H7 (cell line): ENCODE measurements at regions not wholly inside any gene's neighbourhood (a gene's known extent, or its start where the extent isn't known, plus 50 kb on each side); places are given as distances from the start of the nearest gene placed in this dataset.

Source experiments
- DNase-seq: peaks from one replicate; pipeline ENCODE4 v3.0.0; 2012
- H3K27me3 ChIP-seq: 2 replicates; pipeline ENCODE4 v1.6.0; 2011; ENCODE audit warnings: mild to moderate bottlenecking, low read length; ENCODE audit not compliant: control insufficient read depth, insufficient read depth
- H3K36me3 ChIP-seq: replicated peaks from 2 replicates; pipeline ENCODE4 v1.5.1; 2011; ENCODE audit warnings: low read length; ENCODE audit not compliant: control insufficient read depth, insufficient read depth
- H3K4me3 ChIP-seq: 2 replicates; pipeline ENCODE4 v1.5.1; 2011; ENCODE audit warnings: low read depth, mild to moderate bottlenecking, control low read depth, low read length, moderate library complexity; ENCODE audit not compliant: insufficient read depth

GRCh38 chr19:31430381-31430780, 81.1 kb upstream of the TSHZ3 start:
- no peaks in the 10 kb centered on the region for H3K27me3 ChIP-seq
- no peak for DNase-seq

GRCh38 chr19:31432201-31432810, 83.1 kb upstream of the TSHZ3 start:
- no peaks in the 10 kb centered on the region for H3K27me3 ChIP-seq
- no peak overlapping the region for H3K4me3 ChIP-seq
- DNase-seq: no peak

More at GRCh38 chr19:31430381-31430780, 81.1 kb upstream of the TSHZ3 start:
- Histone ChIP-seq H3K4me3 (no peak overlapping the region), H3K36me3 (no peaks in the 10 kb centered on the region)

GRCh38 chr19:31436121-31436776, 87.0 kb upstream of the TSHZ3 start:
- Histone ChIP-seq H3K4me3 (no peak overlapping the region), H3K27me3 (no peaks in the 10 kb centered on the region), H3K36me3 (no peaks in the 10 kb centered on the region)
- no peak for DNase-seq

More at GRCh38 chr19:31432201-31432810, 83.1 kb upstream of the TSHZ3 start:
- H3K36me3 ChIP-seq: no peaks in the 10 kb centered on the region

GRCh38 chr19:31438401-31439269, 89.4 kb upstream of the TSHZ3 start:
- H3K4me3 ChIP-seq: no peak overlapping the region
- DNase-seq: no peak
- H3K27me3 ChIP-seq: no peaks in the 10 kb centered on the region
- H3K36me3 ChIP-seq: no peaks in the 10 kb centered on the region

GRCh38 chr19:31439270-31439573, 90.0 kb upstream of the TSHZ3 start:
- Histone ChIP-seq H3K4me3 (no peak overlapping the region), H3K27me3 (no peaks in the 10 kb centered on the region), H3K36me3 (no peaks in the 10 kb centered on the region)
- no peak for DNase-seq

- no peaks in the 10 kb centered on the region for H3K27me3 ChIP-seq
- no peak overlapping the region for H3K4me3 ChIP-seq
- no peak for DNase-seq
- H3K36me3 ChIP-seq: no peaks in the 10 kb centered on the region
These were observed 95.7 kb upstream of the TSHZ3 start for GRCh38 chr19:31444931-31445330.

DNA sequence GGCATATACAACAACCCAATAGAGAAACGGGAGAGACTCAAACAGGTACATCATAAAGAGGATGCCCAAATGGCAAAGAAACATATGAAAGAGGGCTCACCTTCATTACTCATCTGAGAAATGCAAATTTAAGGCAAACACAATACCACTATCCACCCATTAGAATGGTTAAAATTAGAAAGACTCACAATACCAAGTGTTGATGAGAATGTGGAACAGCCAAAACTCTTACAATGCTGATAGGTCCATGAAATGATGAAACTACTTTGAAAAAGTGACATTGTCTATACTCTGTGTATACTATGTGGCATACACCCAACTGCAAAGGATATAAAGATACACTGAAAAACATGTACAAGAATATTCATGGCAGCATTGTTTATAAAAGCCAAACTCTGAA, 96.2 kb upstream of the TSHZ3 start:
- Histone ChIP-seq H3K36me3 (no peaks in the 10 kb centered on the region), H3K4me3 (no peak overlapping the region), H3K27me3 (no peaks in the 10 kb centered on the region)
- no peak for DNase-seq

- no peak overlapping the region for H3K4me3 ChIP-seq
- H3K36me3 ChIP-seq: no peaks in the 10 kb centered on the region
- H3K27me3 ChIP-seq: no peaks in the 10 kb centered on the region
- no peak for DNase-seq
These were observed 99.0 kb upstream of the TSHZ3 start for GRCh38 chr19:31448221-31448657.

- H3K36me3 ChIP-seq: no peaks in the 10 kb centered on the region
- H3K4me3 ChIP-seq: no peak overlapping the region
- DNase-seq: no peak
- H3K27me3 ChIP-seq: no peaks in the 10 kb centered on the region
These were observed 100.1 kb upstream of the TSHZ3 start for GRCh38 chr19:31449379-31449778.

DNA sequence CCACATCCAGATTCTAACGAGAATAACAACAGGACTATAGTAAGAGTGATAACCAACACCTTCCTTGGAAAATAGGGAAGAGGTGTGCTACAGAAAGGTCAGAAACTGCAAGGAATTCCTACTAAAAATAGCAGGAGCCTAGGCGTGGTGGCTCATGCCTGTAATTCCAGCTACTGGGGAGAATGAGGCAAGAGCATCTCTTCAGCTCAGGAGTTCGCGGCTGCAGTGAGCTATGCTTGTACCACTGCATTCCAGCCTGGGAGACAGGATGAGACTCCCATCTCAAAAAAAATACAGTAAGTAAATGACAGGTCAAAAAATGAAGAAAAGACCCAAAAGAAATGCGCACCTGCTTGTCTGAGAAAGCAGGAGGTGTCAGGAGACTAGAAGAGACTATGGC, 101.5 kb upstream of the TSHZ3 start:
- DNase-seq: no peak
- H3K27me3 ChIP-seq: no peaks in the 10 kb centered on the region
- H3K36me3 ChIP-seq: no peaks in the 10 kb centered on the region
- no peak overlapping the region for H3K4me3 ChIP-seq

DNA sequence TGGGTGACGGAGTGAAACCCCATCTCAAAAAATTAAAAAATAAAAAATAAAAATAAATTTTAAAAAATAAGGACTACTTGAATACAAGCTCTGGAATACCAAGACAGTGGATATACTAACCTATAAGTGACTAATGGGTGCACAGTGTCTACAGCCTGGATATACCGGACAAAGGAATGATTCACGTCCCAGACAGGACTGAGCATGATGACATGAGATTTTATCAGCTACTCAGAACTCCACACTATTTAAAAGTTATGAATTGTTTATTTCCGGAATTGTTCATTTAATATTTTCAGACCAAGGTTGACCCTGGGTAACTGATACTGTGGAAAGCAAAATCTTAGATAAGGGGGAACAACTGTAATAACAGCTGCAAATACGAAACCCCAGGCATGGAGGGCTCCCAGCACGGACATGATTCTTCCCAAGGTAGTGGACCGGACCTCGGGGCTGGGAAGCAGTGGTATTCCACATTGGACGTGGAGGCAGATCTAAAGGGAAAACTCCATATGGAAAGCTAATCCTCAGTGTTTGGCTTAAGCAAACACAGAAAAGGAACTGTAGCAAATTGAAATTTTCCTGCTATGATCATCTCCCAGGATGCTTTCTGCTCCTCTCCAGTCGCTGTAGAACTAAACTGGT, 102.6 kb upstream of the TSHZ3 start:
- H3K4me3 ChIP-seq: no peak overlapping the region

DNA sequence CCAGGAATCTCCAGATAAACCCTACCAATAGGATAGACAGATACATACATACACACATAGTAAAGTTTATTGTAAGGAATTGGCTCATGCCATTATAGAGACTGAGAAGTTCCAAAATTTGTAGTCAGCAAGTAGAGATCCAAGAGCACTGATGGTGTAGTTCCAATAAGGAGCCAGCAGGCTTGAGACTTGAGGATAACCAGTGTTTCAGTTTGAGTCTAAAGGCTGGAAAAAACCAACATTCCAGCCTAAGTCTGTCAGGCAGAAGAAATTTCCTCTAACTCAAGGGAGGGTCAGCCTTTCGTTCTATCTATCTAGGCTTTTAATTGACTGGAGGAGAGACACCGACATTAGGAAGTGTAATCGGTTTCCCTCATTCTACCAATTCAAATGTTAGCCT, 110.2 kb upstream of the TSHZ3 start:
- H3K36me3 ChIP-seq: no peaks in the 10 kb centered on the region
- DNase-seq: no peak
- no peak overlapping the region for H3K4me3 ChIP-seq
- no peaks in the 10 kb centered on the region for H3K27me3 ChIP-seq

More for the DNA sequence above, 102.6 kb upstream of the TSHZ3 start:
- no peak for DNase-seq
- Histone ChIP-seq H3K36me3 (no peaks in the 10 kb centered on the region), H3K27me3 (no peaks in the 10 kb centered on the region)

GRCh38 chr19:31461814-31462539, 112.7 kb upstream of the TSHZ3 start:
- H3K36me3 ChIP-seq: no peaks in the 10 kb centered on the region
- DNase-seq: peak; percentile 18
- no peak overlapping the region for H3K4me3 ChIP-seq

GRCh38 chr19:31470229-31470939, 121.1 kb upstream of the TSHZ3 start:
- no peak overlapping the region for H3K4me3 ChIP-seq
- DNase-seq: no peak
- H3K27me3 ChIP-seq: no peaks in the 10 kb centered on the region
- H3K36me3 ChIP-seq: no peaks in the 10 kb centered on the region

More at GRCh38 chr19:31461814-31462539, 112.7 kb upstream of the TSHZ3 start:
- no peaks in the 10 kb centered on the region for H3K27me3 ChIP-seq
